ENCODE measurements at regions not wholly inside any gene's neighbourhood (a gene's known extent, or its start where the extent isn't known, plus 50 kb on each side); places are given as distances from the start of the nearest gene placed in this dataset.

- no peak overlapping the region for H3K9ac ChIP-seq (replicated peaks; ENCODE audit: extremely low read depth, insufficient read depth, low read length)
- no peaks in the 10 kb centered on the region for H3K27me3 ChIP-seq (ENCODE audit: control insufficient read depth in 2 of 2, insufficient read depth in 2 of 2, low read length in 2 of 2)
- H3K36me3 ChIP-seq (ENCODE audit: control insufficient read depth in 2 of 2, extremely low read depth in 1 of 2, insufficient read depth in 2 of 2, low read length in 2 of 2) = no peaks in the 10 kb centered on the region
- H3K4me1 ChIP-seq (ENCODE audit: control insufficient read depth, extremely low read depth, insufficient read depth, low read length) = no peaks in the 10 kb centered on the region
- H3K9me1 ChIP-seq (replicated peaks; ENCODE audit: control insufficient read depth, extremely low read depth, insufficient read depth, low read length) = no peaks in the 10 kb centered on the region
- no peak overlapping the region for H2AFZ ChIP-seq (ENCODE audit: low read depth, low read length)
- ChIA-PET CTCF (no interaction called here), POLR2A (no interaction called here)
- H3K4me3 ChIP-seq (replicated peaks in 1 of 3; ENCODE audit: insufficient read depth in 1 of 3, low read depth in 1 of 3, low read length in 3 of 3) = no peak overlapping the region
- no peak overlapping the region for H3K4me2 ChIP-seq (ENCODE audit: insufficient read depth, low read length)
- FAIRE-seq (no peak), DNase-seq (ENCODE audit: low read depth, low spot score) (no peak)
- no peaks in the 10 kb centered on the region for H3K9me3 ChIP-seq (replicated peaks; ENCODE audit: control insufficient read depth, insufficient read depth, low read length)
- TF ChIP-seq MAX (IDR thresholded peaks at IDR 0.05; ENCODE audit: insufficient read depth, insufficient read length) (no peak), POLR2AphosphoS5 (IDR thresholded peaks at IDR 0.05; ENCODE audit: insufficient read depth, low read depth, low read length) (no peak), EZH2 (IDR thresholded peaks at IDR 0.05; ENCODE audit: borderline replicate concordance, low read depth, low read length, severe bottlenecking) (no peak), GATA2 (IDR thresholded peaks at IDR 0.05; ENCODE audit: insufficient read depth, insufficient read length, low read depth, low read length) (no peak), FOS (IDR thresholded peaks at IDR 0.05; ENCODE audit: borderline replicate concordance, insufficient read depth, low read length) (no peak), POLR2A (IDR thresholded peaks at IDR 0.05; ENCODE audit: low read depth, low read length) (no peak), CTCF (IDR thresholded peaks at IDR 0.05; ENCODE audit: extremely low read depth in 1 of 2, insufficient read depth in 1 of 2, low read depth in 1 of 2, low read length in 2 of 2) (no peak), JUN (IDR thresholded peaks at IDR 0.05; ENCODE audit: borderline replicate concordance, insufficient read depth, insufficient read length, low read depth) (no peak), MYC (IDR thresholded peaks at IDR 0.05; ENCODE audit: low read depth, low read length) (no peak)
- intact Hi-C loops (cut with micrococcal nuclease) = no loop called here
- BruUV-seq (replicated peaks) = no TSS peak
- H3K27ac ChIP-seq (ENCODE audit: insufficient read depth, low read depth, low read length) = no peak overlapping the region
- no peaks in the 10 kb centered on the region for H3K79me2 ChIP-seq (ENCODE audit: control insufficient read depth, insufficient read depth, low read length)
- dilution Hi-C loops (cut with MboI; ENCODE audit: extremely low pct_ligation_motif_present, low sequenced_read_pairs) = no loop called here
- no peaks in the 10 kb centered on the region for H4K20me1 ChIP-seq (replicated peaks; ENCODE audit: control insufficient read depth, extremely low read depth, insufficient read depth, low read length)
Measured at GRCh38 chr7:148537435-148537834, 53.1 kb upstream of the C7orf33 start.

All from endothelial cell of umbilical vein (primary cell).